Cardiac fibroblast (primary cell): ENCODE measurements at regions not wholly inside any gene's neighbourhood (a gene's known extent, or its start where the extent isn't known, plus 50 kb on each side); places are given as distances from the start of the nearest gene placed in this dataset.

Source experiments
- DNase-seq, 2 donors: peaks; one replicate each; pipeline versions ENCODE4 v3.0.0 to v3.0.0-alpha.2; 2010; ENCODE audit warnings: low read depth in 2 of 2
- H3K4me3 ChIP-seq, 2 donors: replicated peaks in 1 of 2; 1 replicate in 1 of 2; 2 replicates in 1 of 2; pipeline ENCODE4 v1.5.1; 2011; ENCODE audit warnings: low read depth in 2 of 2, low read length in 2 of 2, mild to moderate bottlenecking in 2 of 2, moderate library complexity in 1 of 2
- CTCF ChIP-seq: IDR thresholded peaks from one replicate; pipeline ENCODE4 v1.5.1; 2011; ENCODE audit warnings: low read depth, mild to moderate bottlenecking, low read length, inconsistent platforms

GRCh38 chr21:25331286-25331685, 276.0 kb downstream of the MRPL39 start:
- H3K4me3 ChIP-seq: no peak overlapping the region
- TF ChIP-seq CTCF: no peak
- DNase-seq: peak; percentile 17 to 78

GRCh38 chr21:25330266-25330665, 277.0 kb downstream of the MRPL39 start:
- H3K4me3 ChIP-seq: no peak overlapping the region
- DNase-seq: peak in 1 of 2 donors; percentile 61
- no peak for TF ChIP-seq CTCF

- DNase-seq: peak; percentile 56 to 91
- TF ChIP-seq CTCF: no peak
- no peak overlapping the region for H3K4me3 ChIP-seq
These were observed 278.0 kb downstream of the MRPL39 start for GRCh38 chr21:25329227-25329825.

GRCh38 chr21:25328736-25329135, 278.5 kb downstream of the MRPL39 start:
- DNase-seq: no peak
- no peak overlapping the region for H3K4me3 ChIP-seq
- TF ChIP-seq CTCF: no peak

GRCh38 chr21:25326181-25326580, 281.1 kb downstream of the MRPL39 start:
- DNase-seq: no peak
- H3K4me3 ChIP-seq: no peak overlapping the region
- TF ChIP-seq CTCF: no peak

- TF ChIP-seq CTCF: no peak
- no peak for DNase-seq
- no peak overlapping the region for H3K4me3 ChIP-seq
These were observed 282.6 kb downstream of the MRPL39 start for GRCh38 chr21:25324666-25325065.
